ENCODE measurements at regions not wholly inside any gene's neighbourhood (a gene's known extent, or its start where the extent isn't known, plus 50 kb on each side); places are given as distances from the start of the nearest gene placed in this dataset.
"Not testable (repeated sequence)": the region's sequence is repeated elsewhere in the genome, so short reads cannot be mapped to it uniquely, and the experiment has no call there.

DNA sequence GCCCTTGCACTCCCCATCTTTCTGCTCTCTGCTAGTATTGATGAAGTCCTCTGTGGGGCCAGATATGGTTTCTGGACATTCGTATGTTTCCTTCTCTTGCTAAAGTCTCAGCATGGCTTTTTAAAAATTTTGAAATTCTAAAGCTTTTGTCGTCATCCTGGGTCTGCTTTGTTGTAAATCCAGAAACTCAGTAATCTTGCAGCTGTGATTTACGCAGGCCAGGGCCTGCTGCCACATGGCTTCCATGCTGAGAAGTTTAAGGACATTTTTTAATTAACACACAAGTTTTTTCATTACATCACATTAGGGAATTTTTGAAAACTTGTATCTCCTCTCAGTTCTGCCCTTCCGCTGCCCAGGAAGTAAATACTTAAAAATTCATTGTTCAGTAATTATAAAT, 686.1 kb upstream of the IGFBP3 start:
- no peak for DNase-seq

- no peak for DNase-seq
Observed at GRCh38 chr7:46606761-46607160, 685.7 kb upstream of the IGFBP3 start.

DNA sequence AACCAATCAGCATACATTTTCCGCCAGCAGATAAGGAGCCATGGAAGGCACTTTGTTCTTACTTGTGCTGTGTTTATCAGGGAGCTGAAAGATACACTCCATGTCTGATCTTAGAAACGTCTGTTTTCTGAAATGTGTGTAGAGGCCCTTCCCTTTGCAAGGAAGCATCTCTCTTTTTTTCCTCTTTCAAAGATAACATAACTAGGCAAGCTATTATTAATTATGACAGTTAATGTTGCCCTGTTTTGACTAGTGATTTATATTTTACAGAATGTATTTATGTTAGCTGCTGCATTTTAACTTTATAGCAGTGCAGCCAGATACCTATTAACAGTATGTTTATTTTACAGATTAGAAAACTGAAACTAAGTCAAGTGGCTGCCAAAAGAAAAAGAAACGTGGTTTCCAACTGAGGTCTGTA, 683.2 kb upstream of the IGFBP3 start:
- DNase-seq: no peak

GRCh38 chr7:46603780-46604179, 682.7 kb upstream of the IGFBP3 start:
- no peak for DNase-seq

GRCh38 chr7:46603296-46603752, 682.3 kb upstream of the IGFBP3 start:
- DNase-seq: no peak

DNA sequence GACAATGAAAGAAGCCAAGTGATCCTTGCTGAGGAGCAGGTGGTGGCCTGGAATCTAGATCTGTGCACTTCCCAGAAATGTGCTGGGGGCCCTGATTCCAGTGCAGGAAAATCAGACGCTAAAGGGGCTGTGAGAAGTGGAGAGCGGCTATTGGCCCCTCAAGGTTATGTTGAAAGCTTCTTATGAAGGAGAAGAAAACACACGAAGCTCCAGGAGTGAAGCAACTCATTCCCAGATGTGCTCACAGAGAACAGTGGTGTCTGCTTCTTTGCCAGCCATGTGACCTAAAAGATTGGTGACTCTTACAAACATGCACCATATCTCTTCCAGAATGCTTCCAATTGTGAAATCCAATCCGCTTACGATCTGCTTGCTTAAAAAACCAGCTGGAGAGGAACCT, 679.3 kb upstream of the IGFBP3 start:
- no peak for DNase-seq

DNA sequence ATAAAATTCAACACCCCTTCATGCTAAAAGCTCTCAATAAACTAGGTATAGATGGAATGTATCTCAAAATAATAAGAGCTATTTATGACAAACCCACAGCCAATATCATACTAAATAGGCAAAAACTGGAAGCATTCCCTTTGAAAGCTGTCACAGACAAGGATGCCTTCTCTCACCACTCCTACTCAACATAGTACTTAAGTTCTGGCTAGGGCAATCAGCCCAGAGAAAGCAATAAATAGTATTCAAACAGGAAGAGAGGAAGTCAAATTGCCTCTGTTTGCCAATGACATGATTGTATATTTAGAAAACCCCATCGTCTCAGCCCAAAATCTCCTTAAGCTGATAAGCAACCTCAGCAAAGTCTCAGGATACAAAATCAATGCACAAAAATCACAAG, 673.8 kb upstream of the IGFBP3 start:
- DNase-seq: not testable (repeated sequence)

DNA sequence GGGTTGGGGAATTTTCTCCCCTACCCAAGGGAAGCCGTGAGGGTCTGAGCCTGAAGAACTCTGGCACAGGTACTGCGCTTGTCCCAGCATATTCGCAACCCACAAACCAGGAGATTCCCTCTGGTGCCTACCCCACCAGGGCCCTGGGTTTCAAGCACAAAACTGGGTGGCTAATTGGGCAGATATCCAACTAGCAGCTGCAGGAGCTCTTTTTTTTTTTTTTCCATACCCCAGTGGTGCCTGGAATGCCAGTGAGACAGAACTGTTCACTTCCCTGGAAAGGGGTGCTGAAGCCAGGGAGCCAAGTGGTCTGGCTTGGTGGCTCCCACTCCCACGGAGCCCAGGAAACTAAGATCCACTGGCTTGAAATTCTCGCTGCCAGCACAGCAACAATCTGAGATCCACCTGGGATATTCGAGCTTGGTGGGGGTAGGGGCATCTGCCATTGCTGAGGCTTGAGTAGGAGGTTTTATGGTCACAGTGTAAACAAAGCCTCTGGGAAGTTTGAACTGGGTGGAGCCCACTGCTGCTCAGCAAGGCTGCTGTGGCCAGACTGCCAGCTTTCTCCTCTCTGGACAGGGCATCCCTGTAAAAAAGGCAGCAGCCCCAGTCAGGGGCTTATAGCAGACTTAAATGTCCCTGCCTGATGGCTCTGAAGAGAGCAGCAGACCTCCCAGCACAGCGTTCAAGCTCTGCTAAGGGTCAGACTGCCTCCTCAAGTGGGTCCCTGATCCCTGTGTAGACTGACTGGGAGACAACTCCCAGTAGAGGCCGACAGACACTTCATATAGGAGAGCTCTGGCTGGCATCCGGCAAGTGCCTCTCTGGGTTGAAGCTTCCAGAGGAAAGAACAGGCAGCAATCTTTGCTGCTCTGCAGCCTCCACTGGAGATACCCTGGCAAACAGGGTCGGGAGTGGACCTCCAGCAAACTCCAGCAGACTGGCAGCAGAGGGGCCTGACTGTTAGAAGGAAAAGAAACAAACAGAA, 670.1 kb upstream of the IGFBP3 start:
- DNase-seq: not testable (repeated sequence)

GRCh38 chr7:46589286-46589685, 668.2 kb upstream of the IGFBP3 start:
- DNase-seq: no peak

DNA sequence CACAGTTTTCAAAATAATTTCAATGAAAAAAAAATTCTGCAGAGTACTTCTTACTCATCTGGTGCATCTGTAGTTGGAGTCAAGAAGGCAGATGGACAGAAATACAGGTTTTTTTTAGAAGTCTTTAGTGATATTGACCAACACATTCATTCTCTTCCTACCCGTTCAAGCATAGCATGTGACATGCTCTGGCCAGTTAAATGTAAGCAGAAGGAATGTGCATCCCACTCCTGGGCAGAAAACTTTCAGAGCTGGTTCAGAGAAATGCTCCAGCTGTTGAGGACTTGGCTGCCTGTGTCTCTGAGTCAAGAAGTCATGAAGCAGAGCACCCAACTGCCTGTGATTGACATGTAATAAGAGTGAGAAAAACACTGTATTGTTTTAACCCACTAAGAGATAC, 665.3 kb upstream of the IGFBP3 start:
- DNase-seq: no peak

- no peak for DNase-seq
Observed at GRCh38 chr7:46583656-46584055, 662.6 kb upstream of the IGFBP3 start.

DNA sequence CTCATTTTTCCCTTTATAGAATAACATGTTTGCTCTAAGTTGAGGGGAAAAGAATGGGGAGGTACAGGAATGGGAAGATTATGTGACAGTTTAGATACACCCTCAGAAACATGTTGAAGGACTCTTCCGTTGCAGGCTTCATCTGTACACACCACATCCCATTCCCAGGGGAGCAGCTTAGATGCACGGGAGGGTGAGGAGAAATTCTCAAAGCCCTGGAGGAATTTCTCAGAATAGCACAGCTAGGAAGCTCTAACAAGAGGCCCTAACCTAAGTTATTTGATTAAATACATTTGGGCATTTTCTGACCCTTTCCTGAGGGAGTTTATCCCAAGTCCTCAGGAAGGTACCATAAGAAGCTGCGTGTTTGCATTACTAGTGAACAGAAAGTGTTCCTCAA, 660.2 kb upstream of the IGFBP3 start:
- DNase-seq: no peak

DNA sequence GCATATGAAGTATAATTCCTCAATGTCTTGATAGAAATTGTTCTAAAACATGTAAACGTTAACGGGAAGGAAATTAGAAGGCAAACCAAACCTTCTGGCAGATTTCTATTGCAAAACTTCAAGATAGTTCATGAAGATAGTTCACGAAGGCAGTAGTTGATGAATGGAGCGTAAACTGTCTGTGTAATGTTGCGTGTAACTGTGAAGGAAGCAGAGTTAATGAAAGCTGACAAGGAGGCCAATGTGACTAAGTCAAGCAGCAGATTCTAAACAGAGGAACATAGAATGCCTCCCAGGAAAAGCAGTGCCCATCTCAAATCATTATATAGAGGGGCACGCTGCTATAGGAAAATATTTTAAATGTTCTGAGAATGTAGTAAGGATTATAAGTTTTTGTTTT, 659.7 kb upstream of the IGFBP3 start:
- no peak for DNase-seq

GRCh38 chr7:46577394-46577793, 656.3 kb upstream of the IGFBP3 start:
- DNase-seq: no peak

- DNase-seq: no peak
Observed at GRCh38 chr7:46576950-46577349, 655.9 kb upstream of the IGFBP3 start.

DNA sequence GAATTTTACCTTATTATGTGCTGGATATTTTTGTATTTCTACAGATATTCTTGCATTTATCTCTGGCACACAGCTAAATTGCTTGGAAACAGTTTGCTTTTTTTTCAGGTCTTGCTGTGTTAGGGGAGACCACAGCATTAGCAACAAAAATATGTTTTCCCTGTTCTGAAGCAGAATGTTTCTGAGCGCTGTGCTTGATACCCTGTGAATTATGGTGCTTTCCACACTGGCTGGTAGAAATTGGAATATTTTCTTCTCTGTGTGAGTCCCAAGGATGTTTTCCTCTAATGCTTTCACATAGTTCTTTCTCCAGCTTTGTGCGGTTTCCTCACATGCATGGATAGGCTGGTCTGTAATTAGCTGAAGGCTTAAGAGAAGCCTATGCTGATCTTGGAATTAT, 651.6 kb upstream of the IGFBP3 start:
- no peak for DNase-seq

DNA sequence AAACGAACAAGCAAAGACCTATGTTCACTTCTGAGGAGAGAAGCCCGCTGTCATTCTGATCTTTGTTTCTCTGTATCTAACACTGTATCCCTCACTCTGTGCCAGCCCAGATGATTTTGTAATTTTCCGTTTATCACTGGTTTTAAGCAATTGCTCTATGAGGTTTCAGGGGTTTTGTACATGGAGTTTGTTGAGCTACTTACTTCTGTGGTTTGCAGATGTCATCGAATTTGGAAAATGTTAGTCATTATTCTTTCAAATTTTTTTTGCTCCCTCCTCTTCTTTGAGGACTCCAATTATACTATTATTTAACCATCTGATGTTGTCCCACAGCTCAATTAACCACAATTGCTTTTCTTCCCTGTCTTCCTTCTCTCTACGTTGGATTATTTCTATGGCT, 650.9 kb upstream of the IGFBP3 start:
- no peak for DNase-seq

- no peak for DNase-seq
Observed at GRCh38 chr7:46569133-46569465, 648.0 kb upstream of the IGFBP3 start.

GRCh38 chr7:46568420-46569132, 647.5 kb upstream of the IGFBP3 start:
- no peak for DNase-seq

DNA sequence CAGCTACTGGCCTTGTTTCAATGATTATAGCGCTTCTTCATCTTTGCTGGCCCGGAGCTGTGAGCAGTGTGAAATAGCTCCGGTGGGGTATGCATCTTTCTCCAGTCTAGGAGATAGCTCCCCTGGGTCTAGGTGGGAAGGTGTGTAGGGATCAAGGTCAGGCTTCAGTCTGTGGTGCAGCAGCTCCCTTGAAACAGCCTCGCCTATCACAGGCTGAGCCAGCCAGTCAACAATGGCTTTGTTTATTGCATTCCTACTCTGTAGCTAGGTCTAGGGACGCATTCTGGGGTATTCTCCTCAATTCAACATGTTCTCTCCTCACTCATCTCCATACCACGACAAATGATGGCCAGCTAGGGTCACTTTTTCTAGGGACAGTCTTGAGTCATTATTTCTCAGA, 646.8 kb upstream of the IGFBP3 start:
- DNase-seq: no peak

- no peak for DNase-seq
Observed at GRCh38 chr7:46566097-46566774, 645.2 kb upstream of the IGFBP3 start.

GRCh38 chr7:46565253-46566096, 644.4 kb upstream of the IGFBP3 start:
- DNase-seq: no peak

Data from CD4-positive, alpha-beta T cell treated with Interleukin-1 beta for 1 hour (primary cell).